Keratinocyte (primary cell): ENCODE measurements at regions not wholly inside any gene's neighbourhood (a gene's known extent, or its start where the extent isn't known, plus 50 kb on each side); places are given as distances from the start of the nearest gene placed in this dataset.

Experiments
- CTCF ChIP-seq, 3 experiments: IDR thresholded peaks in 1 of 3; conservative IDR thresholded peaks in 1 of 3; optimal IDR thresholded peaks in 1 of 3; 2 replicates in 2 of 3; 3 replicates in 1 of 3; pipeline versions ENCODE3 to v1.5.1; 2011; ENCODE audit warnings: low read length in 3 of 3, mild to moderate bottlenecking in 3 of 3, moderate library complexity in 2 of 3, control low read depth in 1 of 3, inconsistent platforms in 1 of 3; ENCODE audit not compliant: insufficient read depth in 2 of 3; ENCODE audit errors: extremely low read depth in 1 of 3
- EZH2 ChIP-seq: IDR thresholded peaks from one replicate; pipeline ENCODE4 v1.6.1; 2012; ENCODE audit warnings: inconsistent platforms, mild to moderate bottlenecking, low read length, moderate library complexity

DNA sequence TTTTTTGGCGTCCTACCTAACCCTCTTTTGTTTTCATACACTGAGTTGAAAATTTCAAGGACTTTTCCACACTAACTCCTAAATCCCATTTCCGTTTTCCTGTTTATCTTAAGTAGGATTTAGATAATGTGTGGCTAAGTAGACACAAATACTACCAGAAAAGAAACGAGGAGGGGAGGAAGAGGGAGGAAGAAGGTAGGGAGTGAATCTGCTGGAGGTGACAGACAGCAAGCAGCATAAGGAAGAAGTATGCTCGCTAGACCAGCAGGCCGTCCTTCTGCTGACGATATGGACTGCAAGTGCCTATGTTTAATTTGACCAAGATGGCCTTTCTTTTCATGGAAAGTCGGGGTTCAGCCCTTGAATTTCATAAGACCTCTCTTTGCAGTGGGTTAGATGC is 256.9 kb upstream of the RAB4A start:
- TF ChIP-seq CTCF (optimal IDR thresholded peaks at IDR 0.05 in 1 of 3, IDR thresholded peaks at IDR 0.05 in 1 of 3, conservative IDR thresholded peaks at IDR 0.05 in 1 of 3; ENCODE audit: extremely low read depth in 1 of 3, insufficient read depth in 2 of 3, low read length in 3 of 3) (no peak), EZH2 (no peak)
